Activated T-cell treated with anti-CD3 and anti-CD28 coated beads, Interleukin-2, amount 50 U/mL, for 1 hour (primary cell): ENCODE measurements at regions not wholly inside any gene's neighbourhood (a gene's known extent, or its start where the extent isn't known, plus 50 kb on each side); places are given as distances from the start of the nearest gene placed in this dataset.
"Not testable (repeated sequence)": the region's sequence is repeated elsewhere in the genome, so short reads cannot be mapped to it uniquely, and the experiment has no call there.

Source experiments
- DNase-seq: peaks from one replicate; pipeline ENCODE4 v3.0.0-alpha.2; 2020

- DNase-seq, result no peak
Measured at GRCh38 chr17:68780596-68780995, 174.6 kb downstream of the ABCA8 start.

GRCh38 chr17:68778726-68779125, 176.5 kb downstream of the ABCA8 start:
- DNase-seq, result no peak

GRCh38 chr17:68777856-68778694, 176.9 kb upstream of the FAM20A start:
- DNase-seq, result no peak

- no peak for DNase-seq
Measured at GRCh38 chr17:68777243-68777855, 176.2 kb upstream of the FAM20A start.

- no peak for DNase-seq
Measured at GRCh38 chr17:68776451-68776850, 175.3 kb upstream of the FAM20A start.

- DNase-seq, result no peak
Measured at GRCh38 chr17:68775969-68776368, 174.8 kb upstream of the FAM20A start.

GRCh38 chr17:68775318-68775717, 174.2 kb upstream of the FAM20A start:
- no peak for DNase-seq

GRCh38 chr17:68771867-68772515, 170.8 kb upstream of the FAM20A start:
- no peak for DNase-seq

- DNase-seq, result no peak
Measured at GRCh38 chr17:68768804-68769203, 167.6 kb upstream of the FAM20A start.

- no peak for DNase-seq
Measured at GRCh38 chr17:68766640-68767039, 165.5 kb upstream of the FAM20A start.

GRCh38 chr17:68763562-68763961, 162.4 kb upstream of the FAM20A start:
- DNase-seq, result no peak

- no peak for DNase-seq
Measured at GRCh38 chr17:68762911-68763310, 161.7 kb upstream of the FAM20A start.

- no peak for DNase-seq
Measured at GRCh38 chr17:68760141-68760475, 158.9 kb upstream of the FAM20A start.

- peak; percentile 20 for DNase-seq
Measured at GRCh38 chr17:68759343-68760140, 158.4 kb upstream of the FAM20A start.

GRCh38 chr17:68759002-68759342, 157.8 kb upstream of the FAM20A start:
- no peak for DNase-seq

- not testable (repeated sequence) for DNase-seq
Measured at GRCh38 chr17:68757866-68758757, 156.9 kb upstream of the FAM20A start.

- no peak for DNase-seq
Measured at GRCh38 chr17:68753985-68754769, 153.0 kb upstream of the FAM20A start.

- DNase-seq, result no peak
Measured at GRCh38 chr17:68750208-68750562, 149.0 kb upstream of the FAM20A start.

- DNase-seq, result no peak
Measured at GRCh38 chr17:68749349-68750207, 148.4 kb upstream of the FAM20A start.

- no peak for DNase-seq
Measured at GRCh38 chr17:68748381-68748780, 147.2 kb upstream of the FAM20A start.
